Body of pancreas (tissue), 4 donors: ENCODE measurements at regions not wholly inside any gene's neighbourhood (a gene's known extent, or its start where the extent isn't known, plus 50 kb on each side); places are given as distances from the start of the nearest gene placed in this dataset.

Experiments
- CTCF ChIP-seq, 7 experiments: fragments of 450-650 bp in 4 of 7; fragments of 200-600 bp in 3 of 7; sonication (generic) in 3 of 7; IDR thresholded peaks; one replicate each; pipeline ENCODE4 v1.5.1; 2016 to 2019; ENCODE audit warnings: antibody characterized with exemption in 7 of 7
- POLR2A ChIP-seq, 3 donors: fragments of 450-650 bp; IDR thresholded peaks; one replicate each; pipeline ENCODE4 v1.6.1; 2016; ENCODE audit warnings: antibody characterized with exemption in 3 of 3, mild to moderate bottlenecking in 2 of 3

GRCh38 chr22:49262167-49262566 is 565.5 kb downstream of the BRD1 start:
- TF ChIP-seq CTCF (IDR thresholded peaks at IDR 0.05) = no peak
- TF ChIP-seq POLR2A (IDR thresholded peaks at IDR 0.05) = no peak
